Kidney (tissue), 13 donors: ENCODE measurements at regions not wholly inside any gene's neighbourhood (a gene's known extent, or its start where the extent isn't known, plus 50 kb on each side); places are given as distances from the start of the nearest gene placed in this dataset.

Experiments
- DNase-seq, 5 donors: peaks; one replicate each; pipeline ENCODE4 v3.0.0-alpha.2; 2013 to 2020
- FAIRE-seq: peaks from 2 replicates; lab custom pipeline; 2012; peaks lifted over from hg19 to GRCh38; lab: Jason Lieb, UNC
- H3K27ac ChIP-seq, 2 donors: one replicate each; pipeline ENCODE4 v1.7.0; 2013; ENCODE audit warnings: low read depth in 2 of 2, low read length in 2 of 2, inconsistent platforms in 1 of 2
- H3K27me3 ChIP-seq: one replicate; pipeline ENCODE4 v1.7.1; 2013; ENCODE audit warnings: low read length, inconsistent platforms; ENCODE audit not compliant: control insufficient read depth, insufficient read depth
- H3K36me3 ChIP-seq, 3 donors: one replicate each; pipeline versions ENCODE4 v1.7.0 to v1.7.1; 2013; ENCODE audit warnings: low read length in 3 of 3, control low read depth in 1 of 3, inconsistent platforms in 1 of 3; ENCODE audit not compliant: insufficient read depth in 3 of 3, control insufficient read depth in 2 of 3
- H3K4me1 ChIP-seq, 3 donors: one replicate each; pipeline versions ENCODE4 v1.7.0 to v1.7.1; 2013; ENCODE audit warnings: low read length in 3 of 3, inconsistent platforms in 1 of 3, low read depth in 1 of 3; ENCODE audit not compliant: control insufficient read depth in 2 of 3, insufficient read depth in 2 of 3
- H3K4me3 ChIP-seq, 3 donors: one replicate each; pipeline versions ENCODE4 v1.7.0 to v1.8.1; 2013; ENCODE audit warnings: low read length in 3 of 3, control low read depth in 1 of 3, inconsistent platforms in 1 of 3
- H3K9ac ChIP-seq, 3 donors: one replicate each; pipeline versions ENCODE4 v1.7.0 to v1.7.1; 2013; ENCODE audit warnings: low read length in 3 of 3, control low read depth in 1 of 3, inconsistent platforms in 1 of 3
- H3K9me3 ChIP-seq, 3 donors: one replicate each; pipeline versions ENCODE4 v1.7.0 to v1.7.1; 2013; ENCODE audit warnings: low read length in 3 of 3, control low read depth in 1 of 3, inconsistent platforms in 1 of 3; ENCODE audit not compliant: control insufficient read depth in 2 of 3, insufficient read depth in 1 of 3
- CTCF ChIP-seq: IDR thresholded peaks from 3 replicates; pipeline ENCODE4 v1.5.1; 2012; ENCODE audit warnings: mild to moderate bottlenecking, moderate library complexity, borderline replicate concordance; ENCODE audit not compliant: insufficient read depth; ENCODE audit errors: extremely low read depth
- intact Hi-C: fragments of 100-400 bp; cut with DNase I; formaldehyde crosslinking; loops from one replicate; pipeline ENCODE4 v1.11.1; 2022
- donor health status: control.
- donor health status: control.
- donor health status: control.
- donor health status: control.
- donor health status: control.
- donor health status: DM: yes; HTN: yes; CAD: no.
- donor health status: Normal renal cell carcinoma (clear cell type).

- intact Hi-C loops, result no loop called here
- Histone ChIP-seq H3K9ac (no peak overlapping the region), H3K27me3 (no peaks in the 10 kb centered on the region), H3K4me3 (no peak overlapping the region), H3K9me3 (no peaks in the 10 kb centered on the region), H3K4me1 (no peaks in the 10 kb centered on the region), H3K36me3 (no peaks in the 10 kb centered on the region), H3K27ac (no peak overlapping the region)
- no peak for TF ChIP-seq CTCF
- DNase-seq (peak in 4 of 5 donors; percentile 52 to 63 (median 60)), FAIRE-seq (no peak)
Measured at GRCh38 chr11:128021349-128022006, 565.9 kb downstream of the ETS1 start.

- no peak for TF ChIP-seq CTCF
- Histone ChIP-seq H3K9ac (no peak overlapping the region), H3K27me3 (no peaks in the 10 kb centered on the region), H3K27ac (no peak overlapping the region), H3K36me3 (no peaks in the 10 kb centered on the region), H3K9me3 (no peaks in the 10 kb centered on the region), H3K4me1 (no peaks in the 10 kb centered on the region), H3K4me3 (no peak overlapping the region)
- DNase-seq, result no peak
- intact Hi-C loops, result no loop called here
- FAIRE-seq, result no peak
Measured at GRCh38 chr11:128018692-128019091, 568.7 kb downstream of the ETS1 start.

GRCh38 chr11:128005562-128005961 is 581.8 kb downstream of the ETS1 start:
- DNase-seq (no peak), FAIRE-seq (no peak)
- TF ChIP-seq CTCF, result no peak
- no peak overlapping the region for H3K9ac ChIP-seq
- intact Hi-C loops, result no loop called here
- no peaks in the 10 kb centered on the region for H3K9me3 ChIP-seq
- no peaks in the 10 kb centered on the region for H3K27me3 ChIP-seq
- no peak overlapping the region for H3K4me3 ChIP-seq
- H3K36me3 ChIP-seq, result no peaks in the 10 kb centered on the region
- H3K27ac ChIP-seq, result no peak overlapping the region
- H3K4me1 ChIP-seq, result no peaks in the 10 kb centered on the region

- intact Hi-C loops, result no loop called here
- no peak for DNase-seq
- Histone ChIP-seq H3K9me3 (no peaks in the 10 kb centered on the region), H3K27me3 (no peaks in the 10 kb centered on the region), H3K4me3 (no peak overlapping the region), H3K9ac (no peak overlapping the region), H3K36me3 (no peaks in the 10 kb centered on the region), H3K27ac (no peak overlapping the region), H3K4me1 (no peaks in the 10 kb centered on the region)
- FAIRE-seq, result no peak
- no peak for TF ChIP-seq CTCF
Measured at GRCh38 chr11:127998421-127998820, 588.9 kb downstream of the ETS1 start.
